ENCODE measurements at regions not wholly inside any gene's neighbourhood (a gene's known extent, or its start where the extent isn't known, plus 50 kb on each side); places are given as distances from the start of the nearest gene placed in this dataset.
"Not testable (repeated sequence)": the region's sequence is repeated elsewhere in the genome, so short reads cannot be mapped to it uniquely, and the experiment has no call there.

DNA sequence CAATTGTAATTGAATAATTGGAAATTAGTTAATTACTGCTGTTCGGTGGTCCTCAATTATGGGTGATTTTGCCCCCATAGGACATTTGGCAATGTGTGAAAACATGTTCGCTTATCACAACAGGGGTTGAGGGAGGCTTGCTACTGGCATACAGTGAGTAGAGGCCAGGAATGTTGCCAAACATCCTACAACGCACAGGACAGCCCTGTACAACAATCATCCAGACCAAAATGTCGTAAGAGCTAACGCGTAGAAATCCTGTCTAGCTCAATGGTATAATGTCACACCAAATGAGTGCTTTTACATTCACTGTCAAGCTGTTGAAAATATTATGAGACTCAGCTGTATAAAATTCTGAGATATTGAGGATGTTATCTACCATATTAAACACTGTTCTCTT lies 464.4 kb upstream of the TUSC1 start:
- no peak for DNase-seq

DNA sequence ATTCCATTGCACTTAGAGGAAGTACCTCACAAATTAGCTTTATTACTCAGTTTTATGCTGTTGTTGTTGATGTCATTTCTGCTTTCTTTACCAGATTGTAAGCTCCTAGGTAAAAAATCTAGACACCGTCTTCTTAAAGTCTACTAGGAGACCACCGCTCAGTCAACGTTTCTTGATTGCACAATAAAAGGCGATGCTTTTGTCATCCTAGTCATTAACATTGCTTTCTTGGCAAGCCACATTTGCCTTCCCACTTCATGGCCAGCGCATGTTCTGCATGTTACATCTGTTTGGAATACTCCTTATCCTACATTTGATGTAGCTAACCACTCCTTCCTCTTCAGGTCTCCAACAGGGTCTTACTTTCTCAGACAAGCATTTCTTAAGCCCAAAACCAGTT lies 464.0 kb upstream of the TUSC1 start:
- DNase-seq: no peak

DNA sequence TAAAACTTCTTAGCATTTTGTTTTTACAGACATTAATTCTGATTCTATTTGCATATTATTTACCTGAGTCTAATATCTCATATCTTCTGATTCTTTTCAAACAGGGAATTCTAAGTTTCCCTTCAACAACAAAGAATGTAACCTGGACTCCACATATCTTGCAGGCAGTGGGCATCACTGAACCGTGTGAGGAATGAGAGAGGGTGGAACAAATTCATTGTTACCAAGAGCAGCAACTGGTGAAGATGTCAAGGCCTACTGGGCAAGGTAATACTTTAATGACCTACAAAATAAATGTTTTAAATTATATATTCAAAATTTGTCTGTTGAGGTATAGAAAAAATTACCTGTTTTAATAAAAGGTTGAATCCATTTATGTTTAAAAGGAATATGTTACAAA lies 455.3 kb upstream of the TUSC1 start:
- no peak for DNase-seq

DNA sequence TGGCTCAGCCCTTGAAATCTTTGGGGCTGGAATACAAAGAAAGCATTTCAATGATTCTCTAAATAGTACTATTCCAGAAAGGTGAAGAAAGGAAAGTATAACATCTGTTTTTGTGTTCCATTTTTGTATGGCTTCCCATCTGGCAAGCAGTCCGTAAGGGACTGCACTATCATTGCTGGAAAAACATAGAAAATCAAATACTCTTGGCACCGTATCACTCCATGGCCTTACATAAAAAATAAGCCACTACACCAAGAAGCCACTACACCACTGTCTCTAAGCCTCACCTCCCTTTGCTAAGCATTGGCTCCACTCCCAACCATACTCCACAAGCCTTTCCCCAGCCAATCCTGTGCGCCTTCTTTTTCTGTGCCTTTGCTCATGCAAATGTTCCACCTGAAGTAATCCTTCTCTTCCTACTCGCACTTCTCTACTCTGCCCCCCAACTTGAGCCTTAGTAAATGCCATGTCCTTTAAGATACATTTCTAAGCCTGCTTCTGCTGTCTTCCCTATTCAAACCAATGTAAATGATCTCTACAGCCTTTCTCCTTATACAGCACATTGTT lies 454.6 kb upstream of the TUSC1 start:
- no peak for DNase-seq

DNA sequence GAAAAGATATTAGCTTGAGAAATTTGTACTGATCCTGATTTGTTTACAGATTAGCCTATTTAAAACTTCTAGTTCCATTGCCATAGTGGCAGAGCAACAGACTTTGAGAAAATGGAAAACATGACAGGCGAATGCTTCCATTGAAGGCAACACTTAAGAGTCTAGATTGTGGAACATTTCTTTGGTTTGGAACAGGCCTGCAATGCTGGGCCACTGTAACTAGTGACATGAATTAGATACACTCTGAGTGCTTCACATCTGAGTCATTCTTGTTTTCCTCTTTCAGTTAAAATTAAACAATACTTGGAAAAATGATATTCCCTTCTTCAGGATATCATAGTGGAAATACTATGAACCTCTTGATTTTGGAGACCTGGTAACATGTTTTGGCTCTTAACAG lies 453.6 kb upstream of the TUSC1 start:
- DNase-seq: no peak

DNA sequence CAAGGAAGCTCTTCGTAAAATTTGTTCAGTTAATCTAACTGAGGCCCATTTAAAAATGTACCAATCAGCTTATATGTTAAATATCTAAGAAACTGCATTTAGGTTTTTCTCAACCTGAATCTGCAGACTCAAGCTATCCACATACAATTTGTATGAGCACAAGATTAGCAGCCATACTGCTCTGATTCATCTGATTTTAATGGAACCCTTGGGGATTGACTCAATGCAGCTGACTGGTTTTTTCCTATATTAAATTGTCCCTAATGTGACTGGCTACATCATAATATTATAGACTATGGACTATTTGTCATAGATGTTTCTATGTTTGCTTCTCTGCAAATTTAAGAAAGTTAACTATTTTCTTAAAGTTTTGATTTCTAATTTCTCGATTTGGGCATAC lies 451.0 kb upstream of the TUSC1 start:
- no peak for DNase-seq

DNA sequence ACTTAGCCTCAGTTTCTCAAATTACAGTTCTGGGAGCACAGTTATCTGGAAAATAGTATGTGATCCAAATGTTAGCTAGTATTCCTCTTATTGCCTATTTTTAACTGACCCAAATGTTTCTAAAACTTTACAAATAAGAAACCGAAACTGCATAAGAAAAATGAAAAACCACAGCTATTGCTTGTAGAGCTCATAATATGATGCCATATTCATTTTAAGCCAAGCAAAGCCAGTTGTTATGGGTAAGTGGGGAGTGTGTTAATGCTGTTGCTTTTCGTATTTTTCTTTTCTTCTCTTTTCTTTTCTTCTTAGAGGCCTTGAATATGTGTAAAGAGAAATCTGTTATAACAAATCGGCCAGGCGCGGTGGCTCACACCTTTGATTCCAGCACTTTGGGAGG lies 447.4 kb upstream of the TUSC1 start:
- no peak for DNase-seq

DNA sequence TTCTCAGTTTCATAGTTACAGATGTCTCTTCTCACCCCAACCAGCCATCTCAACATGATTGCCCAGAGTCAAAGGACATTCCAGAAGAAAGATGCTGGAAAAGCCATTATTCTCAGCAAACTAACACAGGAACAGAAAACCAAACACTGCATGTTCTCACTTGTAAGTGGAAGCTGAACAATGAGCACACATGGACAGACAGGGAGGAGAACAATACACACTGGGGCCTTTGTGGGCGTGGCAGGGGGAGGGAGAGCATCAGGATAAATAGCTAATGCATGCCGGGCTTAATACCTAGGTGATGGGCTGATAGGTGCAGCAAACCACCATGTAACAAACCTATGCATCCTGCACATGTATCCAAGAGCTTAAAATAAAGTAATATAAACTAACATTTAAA lies 437.8 kb upstream of the TUSC1 start:
- DNase-seq: not testable (repeated sequence)

DNA sequence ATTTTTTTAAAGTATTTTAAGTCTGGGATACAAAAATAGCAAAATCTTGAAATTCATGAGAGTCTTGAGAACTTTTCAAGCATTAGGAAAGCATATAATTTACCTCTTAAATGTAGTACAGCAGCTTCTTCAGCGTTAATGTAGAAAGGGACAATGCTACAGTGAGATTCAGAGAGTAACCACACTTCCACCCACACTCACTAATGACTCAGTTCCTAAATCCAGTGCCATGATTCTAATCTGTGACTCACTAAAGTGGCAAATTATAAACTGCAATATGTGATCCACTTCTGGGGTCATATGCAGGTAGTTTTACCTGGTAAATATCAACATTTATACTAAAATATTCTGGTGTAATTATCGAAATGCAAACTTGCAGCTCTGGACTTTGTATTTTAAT lies 434.5 kb upstream of the TUSC1 start:
- no peak for DNase-seq

DNA sequence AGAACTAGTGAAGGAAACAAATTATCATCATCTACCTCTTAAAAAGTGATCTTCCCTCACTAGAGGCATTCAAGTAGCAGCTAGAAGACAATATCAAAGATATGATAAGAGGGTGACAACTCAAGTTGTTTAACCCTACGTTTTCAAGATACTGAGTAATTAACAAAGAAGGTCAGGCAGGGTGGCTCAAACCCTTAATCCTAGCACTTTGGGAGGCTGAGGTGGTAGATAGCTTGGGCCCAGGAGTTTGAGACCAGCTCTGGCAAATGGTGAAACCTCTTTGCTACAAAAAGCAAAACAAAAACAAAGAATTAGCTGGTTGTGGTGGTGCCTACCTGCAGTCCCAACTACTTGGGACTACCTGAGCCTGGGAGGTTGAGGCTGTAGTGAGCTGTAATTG lies 408.2 kb upstream of the TUSC1 start:
- no peak for DNase-seq

DNA sequence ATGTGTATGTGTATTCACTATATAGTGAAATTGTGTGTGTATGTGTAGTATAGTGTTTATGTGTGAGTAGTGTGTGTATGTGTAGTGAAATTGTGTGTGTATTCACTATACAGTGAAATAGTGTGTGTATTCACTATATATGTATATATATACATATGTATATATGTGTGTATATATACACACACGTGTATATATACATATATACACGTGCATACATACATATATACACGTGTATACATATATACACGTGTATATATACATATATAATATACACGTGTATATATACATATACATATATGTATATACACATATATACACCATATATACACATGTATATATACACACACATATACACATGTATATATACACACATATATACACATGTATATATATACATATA lies 403.6 kb upstream of the TUSC1 start:
- no peak for DNase-seq

DNA sequence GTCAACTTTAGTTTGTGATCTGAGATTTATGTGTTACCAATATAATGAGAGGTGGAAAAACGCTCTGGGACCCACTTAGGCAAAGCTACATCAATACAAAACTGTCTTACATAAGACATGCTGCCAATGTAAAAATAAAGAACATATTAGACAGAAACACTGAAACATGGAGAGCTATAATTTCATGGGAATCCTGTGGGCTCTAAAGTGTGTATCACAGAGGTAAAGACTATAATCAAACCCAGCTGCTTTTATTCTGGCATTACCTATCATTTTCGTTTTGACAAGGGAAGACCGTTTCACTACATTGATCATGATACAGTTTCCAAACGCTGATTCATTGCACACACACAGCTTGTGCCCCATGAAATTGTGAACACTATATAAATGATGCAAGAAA lies 400.5 kb upstream of the TUSC1 start:
- DNase-seq: no peak

DNA sequence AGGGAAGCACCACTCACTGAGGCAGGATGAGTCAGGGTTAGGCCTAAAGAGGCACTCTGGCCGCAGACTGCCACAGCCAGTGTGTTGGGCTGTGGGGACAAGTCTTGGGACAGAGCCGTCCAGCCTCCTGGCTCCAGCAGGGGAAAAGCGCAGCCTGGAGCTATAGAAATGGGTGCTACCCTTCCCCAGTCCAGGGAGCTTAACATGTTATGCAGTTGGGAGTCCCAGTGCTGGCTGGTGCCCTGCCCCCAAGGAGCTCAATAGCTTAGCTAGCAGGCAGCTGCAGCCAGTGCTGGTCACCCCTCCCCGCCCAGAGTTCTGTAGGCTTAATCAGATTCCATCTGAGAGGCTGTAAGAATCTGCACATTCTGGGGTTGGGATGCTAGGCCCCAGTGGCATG lies 399.6 kb upstream of the TUSC1 start:
- DNase-seq: no peak

DNA sequence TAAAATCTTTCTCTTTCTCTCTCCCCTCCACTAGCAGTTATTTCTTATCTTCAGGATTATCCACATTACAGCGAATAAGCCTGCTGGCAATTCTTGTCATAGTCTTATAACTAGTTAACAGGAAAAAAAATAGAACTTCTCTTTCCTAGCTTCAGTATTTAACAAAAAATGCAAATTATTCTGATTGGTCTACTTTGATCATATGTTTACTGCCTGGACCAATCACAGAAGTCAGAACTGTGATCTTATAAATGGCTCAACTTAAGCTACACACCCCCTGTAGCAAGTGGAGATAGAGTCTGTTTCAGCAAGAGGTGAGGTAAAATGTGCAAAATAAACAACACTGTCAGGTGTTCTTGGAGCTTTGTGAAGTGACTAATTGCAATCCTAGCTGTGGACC lies 389.4 kb upstream of the TUSC1 start:
- no peak for DNase-seq

DNA sequence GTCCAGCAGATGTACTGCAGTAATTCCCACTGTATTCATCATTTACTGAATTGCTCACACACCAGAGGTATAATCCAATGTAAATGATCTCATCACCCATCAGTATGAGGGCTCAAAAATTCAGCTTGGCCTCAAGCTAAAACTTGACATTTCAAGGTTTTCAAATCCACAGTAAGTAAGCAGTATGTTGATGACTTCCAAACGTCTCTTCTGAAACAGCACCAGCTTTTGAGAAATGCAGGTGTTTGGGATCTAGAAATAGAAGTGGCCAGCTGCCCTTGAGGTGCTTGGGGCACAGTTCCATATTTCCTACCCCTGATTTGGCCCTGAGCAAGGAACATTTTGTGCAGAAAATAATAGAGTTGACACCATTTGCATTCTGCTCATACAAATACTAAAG lies 388.0 kb upstream of the TUSC1 start:
- DNase-seq: no peak

DNA sequence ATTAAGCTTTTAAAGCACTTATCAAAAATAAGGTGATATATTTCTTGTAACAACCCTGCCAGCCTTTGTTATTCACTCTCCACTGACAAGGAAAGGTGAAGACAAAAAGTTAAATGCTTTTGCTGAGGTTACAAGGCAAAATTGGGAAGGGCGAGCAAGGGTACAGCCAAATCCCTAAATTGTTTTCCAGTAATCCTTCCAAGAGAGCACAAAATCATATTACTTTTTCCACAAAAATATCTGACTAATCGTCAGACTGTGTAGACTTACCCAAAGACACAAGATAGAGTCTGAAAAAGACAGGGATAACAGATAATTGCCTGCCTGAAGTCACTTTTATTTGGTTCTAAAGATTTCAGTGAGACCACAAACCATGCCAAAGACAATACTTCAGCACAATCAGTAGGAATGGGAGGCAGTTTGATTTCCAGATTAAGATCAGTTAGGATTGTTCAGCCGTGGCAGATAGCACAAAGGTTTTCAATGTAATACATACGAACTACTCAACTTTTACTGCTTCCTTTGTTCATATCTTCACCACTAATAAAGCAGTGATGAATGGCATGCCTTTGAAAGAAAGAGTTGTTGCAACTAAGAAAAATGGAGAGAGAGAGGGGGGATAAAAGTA lies 383.8 kb upstream of the TUSC1 start:
- DNase-seq: no peak

DNA sequence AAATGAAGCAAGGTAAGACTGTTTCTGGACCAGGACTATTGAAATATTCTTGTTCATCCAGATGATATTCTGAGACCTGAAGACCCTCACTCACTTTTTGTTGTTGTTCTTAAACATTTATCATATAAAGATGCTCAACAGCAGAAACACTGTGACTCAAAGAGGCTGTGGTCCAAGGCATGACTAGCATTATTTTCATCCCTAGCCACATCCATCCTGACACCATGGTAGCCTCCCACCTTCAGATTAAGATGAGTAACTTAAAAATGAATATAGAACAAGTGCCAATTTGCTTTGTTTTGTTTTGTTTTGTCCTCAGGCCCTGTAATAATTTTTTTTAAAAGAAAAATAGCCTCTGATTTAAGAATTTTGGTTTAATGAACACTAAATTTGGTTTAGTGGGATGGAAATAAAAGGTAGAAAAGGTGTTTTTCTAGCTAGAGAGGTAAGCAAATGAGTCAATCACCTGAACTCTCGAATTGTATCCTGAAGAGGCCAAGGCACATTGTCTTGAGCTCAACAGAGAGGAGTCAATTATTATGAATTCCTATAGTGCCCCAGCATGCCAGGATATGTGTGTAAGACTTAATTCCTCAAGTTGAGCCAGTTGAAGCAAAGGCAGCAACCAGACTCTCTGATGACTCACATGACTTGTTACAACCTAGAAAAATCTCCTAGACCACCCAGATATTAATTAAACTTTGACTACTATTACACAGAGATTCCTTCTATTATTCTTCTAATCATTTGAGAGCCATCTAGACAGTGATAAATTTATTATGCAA lies 380.1 kb upstream of the TUSC1 start:
- no peak for DNase-seq

DNA sequence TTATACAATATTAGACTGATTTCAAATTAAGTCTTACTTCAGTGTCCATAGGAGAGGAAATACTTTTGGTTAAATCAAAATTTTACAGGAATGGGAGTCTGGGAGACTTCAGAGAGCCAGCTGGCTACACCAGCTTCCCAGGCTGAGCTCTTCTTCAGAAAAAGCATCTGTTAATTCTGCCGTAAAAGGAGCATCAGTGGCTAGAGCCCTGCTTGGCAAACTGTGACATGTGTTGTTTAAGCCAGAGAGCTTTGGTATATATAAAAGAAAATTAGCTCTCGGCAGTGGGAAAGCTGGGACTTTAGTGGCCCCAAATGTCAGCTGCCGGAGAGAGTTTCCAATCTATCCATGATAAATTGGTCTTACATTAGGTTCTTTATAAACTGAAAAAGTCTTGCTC lies 378.8 kb upstream of the TUSC1 start:
- DNase-seq: no peak

DNA sequence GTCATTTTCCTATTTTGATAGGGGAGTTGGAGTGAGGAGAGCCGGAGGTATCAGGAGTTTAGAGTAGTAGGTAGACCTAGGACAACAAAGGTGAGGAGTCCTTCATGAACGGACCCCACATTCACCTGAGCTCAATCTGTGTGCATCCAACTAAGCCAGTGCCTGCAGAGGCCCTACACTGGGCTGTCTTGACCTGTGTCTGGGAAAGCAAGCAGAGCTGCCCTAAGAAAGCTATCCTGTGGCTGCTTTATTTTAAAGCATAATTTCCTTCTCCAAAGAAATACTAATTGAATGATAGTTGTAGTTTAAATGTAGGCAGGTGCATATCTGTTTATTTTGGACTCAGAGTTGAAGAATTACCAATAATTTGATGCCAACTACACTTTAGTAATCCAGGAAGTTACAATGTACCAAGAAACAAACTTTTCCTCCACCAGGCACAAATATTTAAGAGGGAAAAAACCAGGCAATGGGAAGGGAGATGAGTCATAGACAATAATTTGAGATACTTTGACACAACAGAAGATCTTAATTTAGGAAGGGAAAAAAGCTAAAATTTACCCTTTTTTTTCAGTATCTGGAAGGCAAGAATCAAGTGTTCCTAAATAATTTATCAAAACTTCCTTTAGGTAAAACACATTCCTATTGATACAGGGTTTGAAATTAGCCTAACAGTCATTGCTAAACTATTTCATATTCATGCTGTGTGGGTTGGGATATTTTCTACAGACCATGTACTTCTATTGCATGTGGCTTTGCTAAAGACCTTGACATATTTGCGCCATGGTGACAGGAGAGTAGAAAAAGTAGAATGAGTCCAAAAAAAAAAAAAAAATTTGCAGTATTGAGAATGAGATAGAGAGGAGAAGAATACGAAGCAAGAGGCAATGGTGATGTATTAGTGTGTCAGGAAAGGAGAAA lies 376.6 kb upstream of the TUSC1 start:
- DNase-seq: no peak

DNA sequence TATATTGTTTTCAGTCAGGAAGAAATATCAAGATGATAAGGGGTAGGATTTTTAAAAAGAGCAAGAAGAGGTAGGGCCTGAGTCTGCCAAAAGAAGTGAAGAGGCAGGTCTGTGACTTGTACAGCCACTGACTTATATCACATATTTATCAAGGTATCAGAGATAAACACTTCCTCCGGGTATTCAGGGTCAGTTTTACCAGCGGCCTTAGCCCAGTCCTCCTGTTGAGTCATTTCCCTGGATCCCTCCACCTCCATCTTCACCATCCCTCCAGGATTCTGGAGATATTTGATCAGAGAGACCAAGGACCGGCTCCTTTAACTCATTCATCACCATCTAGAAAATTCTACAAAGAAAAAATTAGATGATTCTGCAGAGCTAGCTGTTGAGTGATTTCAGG lies 375.7 kb upstream of the TUSC1 start:
- DNase-seq: no peak

DNA sequence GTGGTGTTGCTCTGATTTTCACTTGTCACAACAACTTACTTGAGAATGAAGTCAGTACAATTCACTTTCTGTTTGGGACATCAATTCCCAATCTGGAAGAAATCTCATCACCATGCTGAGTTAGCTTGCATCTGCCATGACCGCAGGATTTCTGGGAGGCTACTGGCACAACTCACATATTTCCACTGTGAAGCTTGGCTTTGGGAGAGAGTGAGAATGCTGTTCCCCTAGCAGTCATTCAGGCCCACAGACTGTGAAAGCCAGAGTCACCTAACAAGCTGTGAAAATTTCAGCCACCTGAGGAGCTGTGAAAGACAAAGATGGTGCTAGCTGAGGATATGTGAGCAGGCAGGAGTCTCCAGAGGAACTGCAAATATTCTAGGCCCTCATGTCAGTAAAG lies 365.2 kb upstream of the TUSC1 start:
- no peak for DNase-seq

DNA sequence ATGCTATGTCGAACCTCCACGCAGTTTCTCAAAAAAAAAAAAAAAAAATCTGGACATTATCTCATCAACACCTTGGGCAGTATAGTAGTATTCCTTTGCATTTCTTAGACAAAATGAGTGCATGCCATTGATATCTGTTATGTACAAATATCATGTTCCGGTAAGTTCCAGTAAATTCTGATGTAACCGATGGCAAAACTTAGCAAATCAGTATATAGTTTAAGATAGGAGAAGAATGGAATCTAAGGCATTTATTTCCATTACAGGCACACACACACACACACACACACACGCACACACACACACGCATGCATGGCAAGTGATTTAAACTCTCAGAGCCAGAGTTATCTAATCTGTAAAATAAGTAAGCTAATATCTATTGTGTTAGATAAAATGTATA lies 356.5 kb upstream of the TUSC1 start:
- DNase-seq: no peak

DNA sequence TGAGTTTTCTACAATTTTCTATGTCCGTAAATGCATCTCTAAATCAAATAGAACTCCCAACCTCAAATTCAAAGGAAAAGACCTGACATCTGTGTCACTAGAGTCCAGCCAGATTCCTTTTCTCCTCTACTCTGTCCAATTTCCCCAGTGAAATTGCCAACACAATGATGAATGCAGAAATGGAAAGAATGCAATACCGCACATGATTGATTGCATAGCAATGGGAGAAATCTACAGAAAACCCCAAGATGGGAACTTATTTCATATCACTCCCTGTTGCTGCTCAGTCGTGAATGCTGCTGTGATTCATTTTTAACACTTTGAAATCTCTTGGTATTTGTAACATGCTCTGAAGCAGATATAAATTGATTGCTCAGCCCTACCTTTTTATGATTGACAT lies 355.1 kb upstream of the TUSC1 start:
- DNase-seq: no peak

All from CD4-positive, alpha-beta T cell treated with Interleukin-1 beta for 1 hour (primary cell).